C4-2B (cell line): ENCODE measurements at regions not wholly inside any gene's neighbourhood (a gene's known extent, or its start where the extent isn't known, plus 50 kb on each side); places are given as distances from the start of the nearest gene placed in this dataset.

Source experiments
- ZFX ChIP-seq: fragments of 450-650 bp; IDR thresholded peaks from 2 replicates; pipeline ENCODE4 v1.6.1; 2017
- TF ChIP-seq, protein P1 (sequence below): fragments of 450-650 bp; conservative IDR thresholded peaks from 2 replicates; pipeline ENCODE4 v1.5.1; 2017; ENCODE audit warnings: mild to moderate bottlenecking

- TF ChIP-seq, protein P1, sequence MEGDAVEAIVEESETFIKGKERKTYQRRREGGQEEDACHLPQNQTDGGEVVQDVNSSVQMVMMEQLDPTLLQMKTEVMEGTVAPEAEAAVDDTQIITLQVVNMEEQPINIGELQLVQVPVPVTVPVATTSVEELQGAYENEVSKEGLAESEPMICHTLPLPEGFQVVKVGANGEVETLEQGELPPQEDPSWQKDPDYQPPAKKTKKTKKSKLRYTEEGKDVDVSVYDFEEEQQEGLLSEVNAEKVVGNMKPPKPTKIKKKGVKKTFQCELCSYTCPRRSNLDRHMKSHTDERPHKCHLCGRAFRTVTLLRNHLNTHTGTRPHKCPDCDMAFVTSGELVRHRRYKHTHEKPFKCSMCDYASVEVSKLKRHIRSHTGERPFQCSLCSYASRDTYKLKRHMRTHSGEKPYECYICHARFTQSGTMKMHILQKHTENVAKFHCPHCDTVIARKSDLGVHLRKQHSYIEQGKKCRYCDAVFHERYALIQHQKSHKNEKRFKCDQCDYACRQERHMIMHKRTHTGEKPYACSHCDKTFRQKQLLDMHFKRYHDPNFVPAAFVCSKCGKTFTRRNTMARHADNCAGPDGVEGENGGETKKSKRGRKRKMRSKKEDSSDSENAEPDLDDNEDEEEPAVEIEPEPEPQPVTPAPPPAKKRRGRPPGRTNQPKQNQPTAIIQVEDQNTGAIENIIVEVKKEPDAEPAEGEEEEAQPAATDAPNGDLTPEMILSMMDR: no peak
- TF ChIP-seq ZFX: no peak
Observed at GRCh38 chr7:115634633-115635032, 395.9 kb downstream of the TFEC start.
